ENCODE measurements at regions not wholly inside any gene's neighbourhood (a gene's known extent, or its start where the extent isn't known, plus 50 kb on each side); places are given as distances from the start of the nearest gene placed in this dataset.

DNA sequence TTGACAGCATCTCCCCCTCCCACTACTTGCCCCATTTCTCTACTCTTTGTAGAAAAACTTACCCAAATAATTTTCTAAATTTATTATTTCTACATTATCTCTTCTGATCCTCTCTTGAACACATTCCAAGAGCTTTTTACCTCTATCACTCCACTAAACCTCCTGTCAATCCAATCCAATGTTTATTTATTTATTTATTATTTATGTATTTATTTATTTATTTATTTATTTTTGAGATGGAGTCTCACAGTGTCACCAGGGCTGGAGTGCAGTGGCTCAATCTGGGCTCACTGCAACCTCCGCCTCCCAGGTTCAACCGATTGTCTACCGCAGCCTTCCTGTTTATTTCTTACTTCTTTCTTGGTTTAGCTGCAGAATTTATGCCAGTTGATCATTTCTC is 178.5 kb upstream of the GAS1 start:
- Histone ChIP-seq H3K27me3 (ENCODE audit: control insufficient read depth in 2 of 2, insufficient read depth in 1 of 2, low read length in 1 of 2) (no peaks in the 10 kb centered on the region), H3K4me3 (ENCODE audit: low read length in 2 of 2) (no peak overlapping the region), H3K9me3 (ENCODE audit: control insufficient read depth in 2 of 2, insufficient read depth in 1 of 2, low read length in 1 of 2) (no peaks in the 10 kb centered on the region), H3K4me1 (ENCODE audit: control insufficient read depth in 2 of 2, insufficient read depth in 2 of 2, low read length in 2 of 2) (no peaks in the 10 kb centered on the region), H3K27ac (ENCODE audit: low read depth in 1 of 2, low read length in 1 of 2) (no peak overlapping the region), H3K36me3 (ENCODE audit: control insufficient read depth in 2 of 2, insufficient read depth in 2 of 2, low read length in 1 of 2) (no peaks in the 10 kb centered on the region)
- DNase-seq (ENCODE audit: low read depth in 6 of 9, low spot score in 9 of 9), result no peak
- WGBS, result 90% methylated on average over 3 of the region's 3 CpGs

DNA sequence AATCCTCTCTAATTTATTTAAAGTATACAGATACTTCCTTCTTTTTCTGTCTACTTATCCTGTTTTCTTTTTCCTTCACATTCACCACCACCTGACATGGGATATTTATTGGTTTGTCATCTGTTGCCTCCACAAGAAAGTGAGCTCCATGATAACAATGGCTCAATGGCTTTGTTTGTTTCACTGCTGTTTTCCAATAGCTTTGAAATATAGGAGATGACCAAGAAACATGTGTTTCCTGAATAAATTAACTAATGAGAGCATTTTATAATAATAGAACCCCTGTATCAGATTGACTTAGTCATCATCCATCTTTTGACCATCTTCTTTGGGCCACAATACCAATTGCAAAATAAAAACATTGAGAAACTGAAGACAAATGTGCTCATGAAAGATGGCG is 180.2 kb upstream of the GAS1 start:
- WGBS, result 95% methylated on average over 1 of the region's 1 CpG
- Histone ChIP-seq H3K4me1 (ENCODE audit: control insufficient read depth in 2 of 2, insufficient read depth in 2 of 2, low read length in 2 of 2) (no peaks in the 10 kb centered on the region), H3K9me3 (ENCODE audit: control insufficient read depth in 2 of 2, insufficient read depth in 1 of 2, low read length in 1 of 2) (no peaks in the 10 kb centered on the region), H3K27me3 (ENCODE audit: control insufficient read depth in 2 of 2, insufficient read depth in 1 of 2, low read length in 1 of 2) (no peaks in the 10 kb centered on the region), H3K27ac (ENCODE audit: low read depth in 1 of 2, low read length in 1 of 2) (no peak overlapping the region), H3K4me3 (ENCODE audit: low read length in 2 of 2) (no peak overlapping the region), H3K36me3 (ENCODE audit: control insufficient read depth in 2 of 2, insufficient read depth in 2 of 2, low read length in 1 of 2) (no peaks in the 10 kb centered on the region)
- DNase-seq (ENCODE audit: low read depth in 6 of 9, low spot score in 9 of 9), result no peak

DNA sequence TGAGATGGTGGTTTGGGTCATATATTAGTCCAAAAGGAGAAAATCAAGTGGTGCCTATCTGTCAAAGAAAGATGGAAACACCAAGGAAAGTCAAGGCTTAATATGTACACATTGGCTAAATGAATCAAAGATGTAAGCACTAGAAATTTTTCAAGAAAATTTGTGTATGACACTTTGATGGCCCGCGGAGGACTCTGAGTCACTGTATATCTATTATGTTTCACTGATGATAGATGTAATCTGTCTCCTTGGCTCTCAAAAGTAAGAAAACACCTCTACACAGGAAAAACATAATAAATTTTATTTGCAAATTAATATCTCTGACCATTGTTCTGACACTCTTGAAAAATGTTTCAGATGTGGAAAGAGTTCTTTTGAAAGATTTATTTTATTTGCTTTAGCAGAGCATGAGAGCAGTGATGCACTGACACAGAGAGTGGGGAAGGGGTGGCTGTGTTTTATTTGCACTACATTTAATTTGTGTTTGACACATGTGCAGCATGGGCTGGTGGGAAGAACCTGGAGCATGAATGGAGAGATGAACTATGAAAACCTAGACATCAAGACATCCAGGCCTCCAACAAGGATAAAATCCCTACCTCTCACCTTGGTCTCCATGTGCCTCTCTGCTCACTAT is 180.8 kb upstream of the GAS1 start:
- Histone ChIP-seq H3K27ac (ENCODE audit: low read depth in 1 of 2, low read length in 1 of 2) (no peak overlapping the region), H3K9me3 (ENCODE audit: control insufficient read depth in 2 of 2, insufficient read depth in 1 of 2, low read length in 1 of 2) (no peaks in the 10 kb centered on the region), H3K27me3 (ENCODE audit: control insufficient read depth in 2 of 2, insufficient read depth in 1 of 2, low read length in 1 of 2) (no peaks in the 10 kb centered on the region), H3K36me3 (ENCODE audit: control insufficient read depth in 2 of 2, insufficient read depth in 2 of 2, low read length in 1 of 2) (no peaks in the 10 kb centered on the region), H3K4me3 (ENCODE audit: low read length in 2 of 2) (no peak overlapping the region), H3K4me1 (ENCODE audit: control insufficient read depth in 2 of 2, insufficient read depth in 2 of 2, low read length in 2 of 2) (no peaks in the 10 kb centered on the region)
- 95% methylated on average over 2 of the region's 2 CpGs for WGBS
- DNase-seq (ENCODE audit: low read depth in 6 of 9, low spot score in 9 of 9), result no peak

DNA sequence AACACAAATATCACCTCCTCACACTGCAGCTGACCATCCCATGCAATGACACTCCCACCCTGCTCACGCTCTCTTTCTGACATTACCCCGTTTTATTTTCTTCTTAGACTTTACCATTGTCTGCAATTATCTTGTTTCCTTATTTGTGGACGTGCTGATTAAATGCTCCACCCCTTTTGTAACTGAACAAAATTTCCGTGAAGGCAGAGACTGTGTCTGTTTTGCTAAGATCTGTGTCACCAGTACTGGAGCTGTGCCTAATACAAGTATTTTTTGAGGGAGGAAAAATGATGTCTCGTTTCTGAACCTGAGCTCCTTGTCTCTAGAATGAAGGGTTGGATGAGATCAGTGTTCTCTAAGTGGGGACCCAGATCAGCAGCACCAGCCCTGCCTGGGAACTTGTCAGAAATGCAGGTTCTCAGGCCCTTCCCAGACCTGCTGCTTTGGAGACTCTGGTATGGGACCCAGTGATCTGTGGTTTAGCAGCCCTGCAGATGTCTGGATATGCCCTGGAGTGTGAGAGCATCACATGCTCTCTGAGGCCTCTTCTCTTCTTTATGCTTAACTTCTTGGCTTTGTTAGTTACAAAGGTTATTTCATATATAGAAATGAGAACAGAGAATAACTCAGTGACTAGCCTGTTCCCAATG is 181.7 kb upstream of the GAS1 start:
- Histone ChIP-seq H3K27ac (ENCODE audit: low read depth in 1 of 2, low read length in 1 of 2) (no peak overlapping the region), H3K36me3 (ENCODE audit: control insufficient read depth in 2 of 2, insufficient read depth in 2 of 2, low read length in 1 of 2) (no peaks in the 10 kb centered on the region), H3K4me1 (ENCODE audit: control insufficient read depth in 2 of 2, insufficient read depth in 2 of 2, low read length in 2 of 2) (no peaks in the 10 kb centered on the region), H3K4me3 (ENCODE audit: low read length in 2 of 2) (no peak overlapping the region), H3K9me3 (ENCODE audit: control insufficient read depth in 2 of 2, insufficient read depth in 1 of 2, low read length in 1 of 2) (no peaks in the 10 kb centered on the region), H3K27me3 (ENCODE audit: control insufficient read depth in 2 of 2, insufficient read depth in 1 of 2, low read length in 1 of 2) (no peaks in the 10 kb centered on the region)
- no peak for DNase-seq (ENCODE audit: low read depth in 6 of 9, low spot score in 9 of 9)
- 85% methylated on average over 5 of the region's 5 CpGs for WGBS

DNA sequence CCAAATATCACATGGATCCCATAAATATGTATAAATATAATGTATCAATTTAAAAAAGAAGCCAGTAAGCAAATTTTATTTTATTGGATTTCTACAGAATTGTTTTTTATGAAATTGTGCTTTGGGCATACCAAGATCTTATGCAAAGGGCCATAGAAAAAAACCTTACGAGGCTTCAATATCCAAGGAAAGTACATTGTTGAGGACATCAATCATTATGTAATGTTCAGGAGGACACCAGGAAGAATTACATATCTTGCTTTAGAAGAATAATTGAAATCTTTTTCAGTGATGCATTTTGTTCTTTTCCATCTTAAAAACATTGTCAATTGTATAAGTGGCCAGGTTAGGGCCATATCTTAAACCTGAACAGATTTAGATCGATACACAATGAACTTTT is 187.8 kb upstream of the GAS1 start:
- no peaks in the 10 kb centered on the region for H3K36me3 ChIP-seq (ENCODE audit: control insufficient read depth in 2 of 2, insufficient read depth in 2 of 2, low read length in 1 of 2)
- no peaks in the 10 kb centered on the region for H3K4me1 ChIP-seq (ENCODE audit: control insufficient read depth in 2 of 2, insufficient read depth in 2 of 2, low read length in 2 of 2)
- H3K4me3 ChIP-seq (ENCODE audit: low read length in 2 of 2), result no peak overlapping the region
- 97% methylated on average over 2 of the region's 2 CpGs for WGBS
- H3K9me3 ChIP-seq (ENCODE audit: control insufficient read depth in 2 of 2, insufficient read depth in 1 of 2, low read length in 1 of 2), result no peaks in the 10 kb centered on the region
- no peak for DNase-seq (ENCODE audit: low read depth in 6 of 9, low spot score in 9 of 9)
- no peaks in the 10 kb centered on the region for H3K27me3 ChIP-seq (ENCODE audit: control insufficient read depth in 2 of 2, insufficient read depth in 1 of 2, low read length in 1 of 2)
- H3K27ac ChIP-seq (ENCODE audit: low read depth in 1 of 2, low read length in 1 of 2), result no peak overlapping the region

DNA sequence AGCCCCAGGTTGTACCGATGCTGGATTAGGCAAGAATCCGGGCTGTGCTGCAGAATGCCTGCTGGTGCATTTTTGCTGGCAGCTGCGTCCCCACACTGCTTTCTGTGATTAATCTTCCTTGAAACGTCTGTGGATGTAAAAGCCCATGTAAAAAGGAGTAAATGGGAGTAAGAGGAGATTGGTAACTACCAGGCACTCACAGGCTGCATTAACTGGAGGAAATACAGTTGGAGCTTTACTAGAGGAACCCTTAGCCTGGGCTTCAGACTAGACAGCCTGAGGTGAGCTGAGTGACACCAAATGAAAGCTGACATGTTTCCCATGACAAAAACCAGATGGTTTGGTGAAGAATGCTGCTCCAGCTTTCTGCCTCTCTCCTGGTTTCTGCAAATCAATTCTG is 190.4 kb upstream of the GAS1 start:
- Histone ChIP-seq H3K4me3 (ENCODE audit: low read length in 2 of 2) (no peak overlapping the region), H3K4me1 (ENCODE audit: control insufficient read depth in 2 of 2, insufficient read depth in 2 of 2, low read length in 2 of 2) (no peaks in the 10 kb centered on the region), H3K27ac (ENCODE audit: low read depth in 1 of 2, low read length in 1 of 2) (no peak overlapping the region), H3K36me3 (ENCODE audit: control insufficient read depth in 2 of 2, insufficient read depth in 2 of 2, low read length in 1 of 2) (no peaks in the 10 kb centered on the region), H3K27me3 (ENCODE audit: control insufficient read depth in 2 of 2, insufficient read depth in 1 of 2, low read length in 1 of 2) (no peaks in the 10 kb centered on the region), H3K9me3 (ENCODE audit: control insufficient read depth in 2 of 2, insufficient read depth in 1 of 2, low read length in 1 of 2) (no peaks in the 10 kb centered on the region)
- no peak for DNase-seq (ENCODE audit: low read depth in 6 of 9, low spot score in 9 of 9)
- WGBS, result 76% methylated on average over 4 of the region's 4 CpGs

DNA sequence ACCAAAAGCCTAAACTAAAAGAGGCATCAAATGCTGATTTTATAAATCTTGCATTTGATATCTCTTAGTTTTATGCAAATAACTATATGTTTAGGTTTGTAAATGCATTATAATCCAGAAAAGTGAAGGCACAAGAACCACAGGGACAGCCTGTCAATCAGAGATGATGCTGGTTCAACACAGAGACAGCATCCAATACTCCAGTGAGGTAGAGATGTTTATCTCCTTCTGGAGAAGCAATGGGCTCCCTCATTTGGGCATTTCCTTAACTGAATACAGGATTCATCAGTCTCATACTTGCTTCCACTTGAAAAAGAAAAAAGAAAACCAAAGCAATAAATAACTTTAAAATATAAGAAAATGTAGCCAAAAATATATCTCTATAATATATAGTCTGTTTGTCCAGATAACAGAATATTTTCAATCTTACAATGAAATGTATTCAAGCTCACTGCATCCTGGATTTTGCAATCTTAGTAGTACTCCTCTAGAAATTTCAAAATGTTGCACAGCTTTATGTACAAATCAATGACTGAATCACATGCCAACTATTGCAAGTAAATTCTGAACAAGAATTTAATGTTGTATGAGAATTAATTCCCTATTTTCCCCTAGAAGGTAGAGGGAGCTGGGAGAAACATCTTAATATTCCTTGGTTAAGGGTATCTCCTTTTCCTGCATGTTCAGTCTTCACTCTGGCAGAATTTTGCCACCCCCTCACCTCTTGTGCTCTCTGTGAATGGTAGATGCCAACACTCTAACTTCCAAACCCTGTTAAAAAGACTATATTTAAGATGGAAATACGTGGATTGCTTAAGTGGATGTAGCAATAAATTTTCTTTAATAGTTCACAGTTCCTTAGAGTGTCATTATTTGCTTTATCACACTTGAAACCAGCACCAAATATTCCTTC is 191.1 kb upstream of the GAS1 start:
- DNase-seq (ENCODE audit: low read depth in 6 of 9, low spot score in 9 of 9), result no peak
- H3K4me3 ChIP-seq (ENCODE audit: low read length in 2 of 2), result no peak overlapping the region
- H3K36me3 ChIP-seq (ENCODE audit: control insufficient read depth in 2 of 2, insufficient read depth in 2 of 2, low read length in 1 of 2), result no peaks in the 10 kb centered on the region
- no peaks in the 10 kb centered on the region for H3K4me1 ChIP-seq (ENCODE audit: control insufficient read depth in 2 of 2, insufficient read depth in 2 of 2, low read length in 2 of 2)
- no peaks in the 10 kb centered on the region for H3K27me3 ChIP-seq (ENCODE audit: control insufficient read depth in 2 of 2, insufficient read depth in 1 of 2, low read length in 1 of 2)
- no peaks in the 10 kb centered on the region for H3K9me3 ChIP-seq (ENCODE audit: control insufficient read depth in 2 of 2, insufficient read depth in 1 of 2, low read length in 1 of 2)
- H3K27ac ChIP-seq (ENCODE audit: low read depth in 1 of 2, low read length in 1 of 2), result no peak overlapping the region
- WGBS, result 47% methylated on average over 1 of the region's 1 CpG

DNA sequence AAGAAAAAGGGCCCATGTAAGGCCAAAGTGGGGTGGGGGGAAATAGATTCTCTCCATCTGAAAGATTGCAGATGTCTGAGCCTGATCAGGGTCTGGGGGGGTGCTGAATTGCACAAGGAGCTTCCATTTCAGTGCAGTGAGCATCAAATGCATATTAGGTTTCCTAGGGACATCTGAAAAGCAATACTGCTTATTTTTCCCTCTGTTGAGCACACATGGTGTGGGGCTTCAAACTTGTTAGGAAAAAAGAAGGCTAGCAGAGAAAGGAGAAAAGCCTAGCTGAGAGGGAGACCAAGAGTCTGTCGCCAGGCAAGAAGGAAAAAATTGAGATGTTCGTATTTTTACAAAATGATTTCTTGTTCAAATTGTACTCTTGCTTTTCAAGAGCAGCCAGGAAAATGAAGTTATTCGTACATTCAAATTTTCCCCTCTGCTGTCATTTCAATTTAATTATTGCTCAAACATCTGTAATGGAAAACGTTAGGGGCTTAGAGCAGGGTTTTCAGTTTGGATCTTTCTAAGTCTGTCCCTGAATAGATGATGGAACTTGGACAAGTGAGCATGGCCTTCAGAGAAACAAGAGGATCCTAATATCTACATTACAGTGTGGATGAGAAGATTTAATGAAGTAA is 191.9 kb upstream of the GAS1 start:
- H3K27ac ChIP-seq (ENCODE audit: low read depth in 1 of 2, low read length in 1 of 2), result no peak overlapping the region
- WGBS, result 91% methylated on average over 4 of the region's 4 CpGs
- no peaks in the 10 kb centered on the region for H3K27me3 ChIP-seq (ENCODE audit: control insufficient read depth in 2 of 2, insufficient read depth in 1 of 2, low read length in 1 of 2)
- no peaks in the 10 kb centered on the region for H3K4me1 ChIP-seq (ENCODE audit: control insufficient read depth in 2 of 2, insufficient read depth in 2 of 2, low read length in 2 of 2)
- no peaks in the 10 kb centered on the region for H3K36me3 ChIP-seq (ENCODE audit: control insufficient read depth in 2 of 2, insufficient read depth in 2 of 2, low read length in 1 of 2)
- no peaks in the 10 kb centered on the region for H3K9me3 ChIP-seq (ENCODE audit: control insufficient read depth in 2 of 2, insufficient read depth in 1 of 2, low read length in 1 of 2)
- H3K4me3 ChIP-seq (ENCODE audit: low read length in 2 of 2), result no peak overlapping the region
- no peak for DNase-seq (ENCODE audit: low read depth in 6 of 9, low spot score in 9 of 9)

DNA sequence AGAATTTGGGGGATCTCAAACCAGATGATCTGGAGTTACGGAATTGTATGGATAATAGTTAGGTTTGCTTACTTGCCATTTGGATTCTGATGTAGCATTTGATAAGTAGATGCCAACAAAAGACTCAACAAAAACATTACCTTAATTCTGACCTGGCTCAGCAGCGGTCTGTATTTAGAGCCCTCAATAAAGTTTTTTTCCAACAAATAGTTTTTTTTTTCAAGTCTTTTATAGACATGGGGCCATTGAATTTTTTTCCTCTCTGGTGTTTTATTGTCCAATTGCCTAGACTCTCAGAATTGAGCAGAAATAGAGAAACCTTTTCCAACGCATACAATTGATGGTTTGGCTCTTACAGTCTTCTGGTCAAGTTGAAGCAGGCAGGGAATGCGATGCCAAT is 192.8 kb upstream of the GAS1 start:
- H3K9me3 ChIP-seq (ENCODE audit: control insufficient read depth in 2 of 2, insufficient read depth in 1 of 2, low read length in 1 of 2), result no peaks in the 10 kb centered on the region
- H3K27me3 ChIP-seq (ENCODE audit: control insufficient read depth in 2 of 2, insufficient read depth in 1 of 2, low read length in 1 of 2), result no peaks in the 10 kb centered on the region
- no peak for DNase-seq (ENCODE audit: low read depth in 6 of 9, low spot score in 9 of 9)
- no peaks in the 10 kb centered on the region for H3K36me3 ChIP-seq (ENCODE audit: control insufficient read depth in 2 of 2, insufficient read depth in 2 of 2, low read length in 1 of 2)
- H3K4me3 ChIP-seq (ENCODE audit: low read length in 2 of 2), result no peak overlapping the region
- WGBS, result 93% methylated on average over 4 of the region's 4 CpGs
- H3K27ac ChIP-seq (ENCODE audit: low read depth in 1 of 2, low read length in 1 of 2), result no peak overlapping the region
- H3K4me1 ChIP-seq (ENCODE audit: control insufficient read depth in 2 of 2, insufficient read depth in 2 of 2, low read length in 2 of 2), result no peaks in the 10 kb centered on the region

Data from thymus (tissue), 11 donors.